Thyroid gland (tissue), 4 donors: ENCODE measurements at regions not wholly inside any gene's neighbourhood (a gene's known extent, or its start where the extent isn't known, plus 50 kb on each side); places are given as distances from the start of the nearest gene placed in this dataset.

Experiments
- POLR2A ChIP-seq, 2 donors: fragments of 450-650 bp; IDR thresholded peaks; one replicate each; pipeline ENCODE4 v1.6.1; 2017; ENCODE audit warnings: antibody characterized with exemption in 2 of 2, mild to moderate bottlenecking in 2 of 2, moderate library complexity in 1 of 2
- TF ChIP-seq, protein P1 (sequence below), 6 experiments: fragments of 200-600 bp in 3 of 6; fragments of 450-650 bp in 3 of 6; sonication (generic) in 3 of 6; IDR thresholded peaks; one replicate each; pipeline ENCODE4 v1.5.1; 2016 to 2019; ENCODE audit warnings: antibody characterized with exemption in 6 of 6, mild to moderate bottlenecking in 2 of 6, inconsistent platforms in 1 of 6, moderate library complexity in 1 of 6

DNA sequence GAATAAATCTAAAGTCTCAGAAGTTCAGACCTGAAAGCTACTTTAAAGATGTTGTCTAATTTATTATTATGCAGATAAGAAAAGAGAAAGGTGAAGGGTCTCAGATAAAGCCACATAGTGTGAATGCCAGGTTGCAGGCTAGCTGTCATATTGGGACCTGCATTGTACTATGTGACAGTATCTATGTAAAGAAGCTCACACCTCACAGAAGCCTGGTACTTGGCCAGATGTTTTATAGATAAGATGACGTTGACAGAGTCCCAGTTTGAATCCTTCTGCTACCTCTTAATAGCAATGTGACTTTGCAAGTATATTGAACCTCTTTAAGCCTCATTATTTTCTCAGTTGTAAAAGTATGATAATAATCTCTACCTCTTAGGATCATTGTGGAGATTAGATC is 227.0 kb downstream of the SPRY1 start:
- TF ChIP-seq, protein P1, sequence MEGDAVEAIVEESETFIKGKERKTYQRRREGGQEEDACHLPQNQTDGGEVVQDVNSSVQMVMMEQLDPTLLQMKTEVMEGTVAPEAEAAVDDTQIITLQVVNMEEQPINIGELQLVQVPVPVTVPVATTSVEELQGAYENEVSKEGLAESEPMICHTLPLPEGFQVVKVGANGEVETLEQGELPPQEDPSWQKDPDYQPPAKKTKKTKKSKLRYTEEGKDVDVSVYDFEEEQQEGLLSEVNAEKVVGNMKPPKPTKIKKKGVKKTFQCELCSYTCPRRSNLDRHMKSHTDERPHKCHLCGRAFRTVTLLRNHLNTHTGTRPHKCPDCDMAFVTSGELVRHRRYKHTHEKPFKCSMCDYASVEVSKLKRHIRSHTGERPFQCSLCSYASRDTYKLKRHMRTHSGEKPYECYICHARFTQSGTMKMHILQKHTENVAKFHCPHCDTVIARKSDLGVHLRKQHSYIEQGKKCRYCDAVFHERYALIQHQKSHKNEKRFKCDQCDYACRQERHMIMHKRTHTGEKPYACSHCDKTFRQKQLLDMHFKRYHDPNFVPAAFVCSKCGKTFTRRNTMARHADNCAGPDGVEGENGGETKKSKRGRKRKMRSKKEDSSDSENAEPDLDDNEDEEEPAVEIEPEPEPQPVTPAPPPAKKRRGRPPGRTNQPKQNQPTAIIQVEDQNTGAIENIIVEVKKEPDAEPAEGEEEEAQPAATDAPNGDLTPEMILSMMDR (IDR thresholded peaks at IDR 0.05), result no peak
- TF ChIP-seq POLR2A (IDR thresholded peaks at IDR 0.05), result no peak
